NCI-H82 treated with DMSO at 0.1 percent for 48 hours (cell line): ENCODE measurements at regions not wholly inside any gene's neighbourhood (a gene's known extent, or its start where the extent isn't known, plus 50 kb on each side); places are given as distances from the start of the nearest gene placed in this dataset.
"Not testable (repeated sequence)": the region's sequence is repeated elsewhere in the genome, so short reads cannot be mapped to it uniquely, and the experiment has no call there.

Experiments
- DNase-seq: peaks from one replicate; lab custom pipeline; 2025; ENCODE audit not compliant: unreplicated experiment; lab: John Stamatoyannopoulos, UW

DNA sequence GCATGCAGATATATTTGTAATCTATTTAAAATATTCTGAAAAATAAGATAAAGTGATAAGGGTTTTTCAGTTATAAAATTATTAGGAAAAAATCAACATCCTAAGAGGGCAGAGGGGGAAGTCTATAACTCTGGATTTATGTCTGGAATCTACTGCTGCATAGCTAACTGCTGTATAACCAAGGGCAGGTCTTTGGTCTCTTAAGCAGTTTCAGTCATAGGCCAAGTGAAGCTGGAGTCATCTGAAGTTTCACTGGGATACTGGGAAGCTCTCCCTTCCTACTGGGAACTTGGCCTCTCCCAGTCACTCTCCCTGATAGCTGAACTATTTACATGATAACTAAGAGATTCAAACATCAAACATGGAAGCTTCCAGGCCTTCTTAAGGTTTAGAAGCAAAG is 1409.9 kb upstream of the PCDH7 start:
- DNase-seq, result no peak

DNA sequence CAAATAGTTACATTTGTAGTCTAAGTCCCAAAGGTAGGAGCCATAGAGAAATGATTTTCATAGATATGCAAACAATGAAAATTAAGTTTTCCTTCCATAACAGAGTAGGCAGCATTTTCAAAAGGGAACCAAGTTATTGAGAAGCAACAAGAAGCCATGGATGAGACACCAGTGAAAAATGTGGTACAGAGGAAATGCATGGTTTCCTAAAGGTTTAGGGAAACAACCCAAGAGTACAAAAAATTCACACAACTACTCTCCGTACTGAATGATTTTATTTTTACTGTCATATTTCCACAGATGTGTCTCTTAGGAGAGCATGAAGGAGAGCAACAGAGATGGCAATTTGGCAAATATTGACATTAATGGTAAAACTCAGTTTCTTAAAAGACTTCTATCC is 1408.9 kb upstream of the PCDH7 start:
- DNase-seq, result no peak

DNA sequence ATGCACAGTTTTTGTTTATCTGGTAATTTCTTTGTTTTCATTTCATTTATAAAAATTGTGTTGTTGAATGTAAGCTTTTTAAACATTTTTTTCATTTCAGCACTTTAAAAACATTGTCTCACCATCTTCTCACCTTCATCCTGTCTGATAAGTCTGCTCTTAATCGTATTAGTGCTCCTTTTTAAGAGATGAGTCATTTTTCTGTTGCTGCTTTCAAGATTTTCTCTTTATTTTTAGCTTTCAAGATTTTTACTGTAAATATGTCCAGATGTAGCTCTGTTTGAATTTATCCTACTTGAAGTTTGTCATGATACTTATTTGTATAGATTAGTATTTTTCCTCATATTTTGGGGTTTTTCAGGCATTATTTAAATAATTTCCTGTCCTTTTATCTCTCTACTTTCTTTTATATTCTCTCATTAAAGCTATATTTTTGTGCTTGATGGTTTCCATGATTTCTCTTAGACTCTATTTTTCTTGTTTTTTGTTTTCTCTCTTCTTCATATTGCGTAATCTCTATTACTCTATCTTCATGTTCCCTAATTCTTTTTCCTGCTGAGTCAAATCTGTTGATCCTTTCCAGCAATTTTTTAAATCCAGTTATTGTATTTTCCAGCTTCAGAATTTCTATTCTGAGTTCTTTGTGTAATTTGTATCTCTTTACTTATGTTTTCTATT is 1400.4 kb upstream of the PCDH7 start:
- peak; percentile 2 for DNase-seq

GRCh38 chr4:29320947-29321620 is 1399.1 kb upstream of the PCDH7 start:
- no peak for DNase-seq

DNA sequence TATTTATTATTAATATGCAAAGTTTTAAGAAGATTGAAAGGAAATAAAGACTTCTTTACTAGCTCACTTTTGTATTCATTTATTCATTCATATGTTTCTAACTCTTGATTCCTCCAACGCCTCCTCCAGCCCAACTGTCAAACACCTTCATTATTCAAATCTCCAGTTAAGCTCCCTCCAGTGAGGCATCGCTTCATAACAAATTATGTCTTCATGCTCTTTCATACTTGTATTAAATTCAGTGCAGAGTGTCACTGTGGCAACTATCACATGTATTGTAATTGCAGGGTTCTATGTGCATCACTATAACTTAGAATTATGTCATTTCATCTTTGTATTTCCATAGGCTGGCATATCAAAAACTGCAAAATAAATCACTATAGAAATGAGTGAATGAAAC is 1394.2 kb upstream of the PCDH7 start:
- no peak for DNase-seq

- no peak for DNase-seq
Measured at GRCh38 chr4:29326816-29327215, 1393.4 kb upstream of the PCDH7 start.

GRCh38 chr4:29336861-29337260 is 1383.3 kb upstream of the PCDH7 start:
- no peak for DNase-seq

GRCh38 chr4:29372971-29373370 is 1347.2 kb upstream of the PCDH7 start:
- DNase-seq, result no peak

DNA sequence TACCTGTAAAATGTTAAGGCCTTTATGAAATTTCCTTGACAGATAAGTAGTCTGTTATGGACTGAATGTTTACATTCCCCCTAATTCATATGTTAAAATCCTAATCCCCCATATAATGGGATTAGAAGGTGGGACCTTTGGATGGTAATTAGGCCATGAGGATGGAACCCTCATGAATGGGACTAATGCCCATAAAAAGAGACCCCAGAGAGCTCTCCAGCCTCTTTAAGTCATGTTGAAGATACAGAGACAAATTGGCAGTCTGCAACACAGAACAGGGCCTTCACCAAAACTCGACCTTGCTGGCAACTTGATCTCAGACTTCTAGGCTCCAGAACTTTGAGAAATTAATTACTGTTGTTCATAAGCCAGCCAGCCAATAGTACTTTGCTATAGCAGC is 1344.5 kb upstream of the PCDH7 start:
- peak; percentile 21 for DNase-seq

DNA sequence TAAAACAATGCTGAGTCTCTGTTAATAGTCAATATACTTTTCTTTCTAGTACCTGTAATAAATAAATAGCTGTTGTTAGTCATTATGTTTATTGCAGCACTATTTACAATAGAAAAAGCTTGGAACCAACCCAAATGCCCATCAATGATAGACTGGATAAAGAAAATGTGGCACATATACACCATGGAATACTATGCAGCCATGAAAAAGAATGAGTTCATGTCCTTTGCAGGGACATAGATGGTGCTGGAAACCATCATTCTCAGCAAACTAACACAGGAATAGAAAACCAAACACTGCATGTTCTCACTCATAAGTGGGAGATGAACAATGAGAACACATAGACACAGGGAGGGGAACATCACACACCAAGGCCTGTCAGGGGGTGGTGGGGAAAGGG is 1341.9 kb upstream of the PCDH7 start:
- DNase-seq, result not testable (repeated sequence)

DNA sequence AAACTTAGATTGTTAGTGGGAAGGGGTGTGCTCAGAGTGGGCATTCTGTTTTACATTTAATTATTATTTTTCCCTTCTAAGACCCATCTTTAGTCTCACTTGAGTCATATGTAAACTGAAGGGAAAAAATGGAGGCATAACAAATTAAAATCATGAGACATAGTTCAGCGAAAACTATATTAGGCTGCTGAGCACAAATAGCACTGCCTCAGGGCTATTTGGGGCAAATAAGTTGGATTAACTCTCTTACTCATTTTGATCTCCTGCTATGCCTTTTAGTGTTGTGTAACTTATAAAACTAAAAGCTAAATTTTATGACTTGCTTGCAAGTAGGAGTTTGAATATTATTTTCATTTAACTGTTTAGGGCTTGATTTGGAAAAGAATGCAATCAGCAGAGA is 1329.2 kb upstream of the PCDH7 start:
- no peak for DNase-seq

GRCh38 chr4:29405116-29405515 is 1315.1 kb upstream of the PCDH7 start:
- DNase-seq, result no peak

DNA sequence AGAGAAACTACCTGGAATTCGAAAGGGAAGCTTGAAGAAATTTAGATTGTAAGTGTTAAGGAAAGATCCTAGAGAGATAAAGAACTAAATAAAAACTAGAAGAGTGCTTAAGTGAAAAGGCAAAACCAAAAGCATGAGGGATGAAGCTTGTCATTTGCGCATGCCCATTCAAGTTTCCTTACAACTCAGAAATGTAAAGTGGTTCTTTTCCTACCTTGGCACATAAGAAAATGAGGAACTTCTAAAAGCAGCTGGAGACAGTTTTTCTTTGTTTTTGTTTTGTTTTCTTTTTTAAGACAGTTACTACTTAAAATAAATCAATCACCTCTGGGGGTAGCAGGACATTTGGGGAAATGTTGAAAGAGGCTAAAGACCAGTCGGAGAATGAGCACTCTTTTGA is 1304.4 kb upstream of the PCDH7 start:
- no peak for DNase-seq

GRCh38 chr4:29423836-29424721 is 1296.1 kb upstream of the PCDH7 start:
- no peak for DNase-seq

GRCh38 chr4:29453303-29453820 is 1266.8 kb upstream of the PCDH7 start:
- no peak for DNase-seq

- DNase-seq, result no peak
Measured at GRCh38 chr4:29459926-29460325, 1260.2 kb upstream of the PCDH7 start.

- peak; percentile 11 for DNase-seq
Measured at GRCh38 chr4:29467044-29467717, 1253.0 kb upstream of the PCDH7 start.
